ENCODE measurements at regions not wholly inside any gene's neighbourhood (a gene's known extent, or its start where the extent isn't known, plus 50 kb on each side); places are given as distances from the start of the nearest gene placed in this dataset.
"Not testable (repeated sequence)": the region's sequence is repeated elsewhere in the genome, so short reads cannot be mapped to it uniquely, and the experiment has no call there.

DNA sequence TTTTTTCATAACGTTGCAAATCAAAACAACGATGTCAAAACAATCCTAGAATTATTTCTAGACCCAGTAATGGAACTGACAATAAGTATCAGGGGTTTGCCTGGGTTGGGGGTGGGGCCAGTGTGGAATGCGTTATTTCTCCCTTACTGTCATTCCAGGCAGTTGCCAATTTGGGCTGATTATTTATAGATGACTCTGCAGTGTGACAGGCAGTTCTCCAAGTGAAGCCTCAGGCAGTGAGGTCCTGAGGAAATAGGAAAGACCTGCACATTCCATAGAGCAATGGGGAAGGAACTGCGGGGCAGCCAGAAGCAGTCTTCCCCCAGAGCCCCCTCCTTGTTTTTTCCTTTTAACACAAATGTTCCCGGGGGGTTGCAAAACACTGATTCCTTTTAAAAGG, 179.0 kb downstream of the YTHDC2 start:
- H3K9me3 Mint-ChIP-seq, result no peaks in the 10 kb centered on the region
- no peak overlapping the region for H3K27ac Mint-ChIP-seq
- no peak overlapping the region for H3K4me3 Mint-ChIP-seq
- intact Hi-C loops (cut with micrococcal nuclease), result no loop called here
- H3K36me3 Mint-ChIP-seq (ENCODE audit: low read depth), result no peaks in the 10 kb centered on the region
- H3K27me3 Mint-ChIP-seq, result peaks cover 22% of the 10 kb centered on the region
- H3K4me1 Mint-ChIP-seq (ENCODE audit: low read depth), result no peaks in the 10 kb centered on the region

DNA sequence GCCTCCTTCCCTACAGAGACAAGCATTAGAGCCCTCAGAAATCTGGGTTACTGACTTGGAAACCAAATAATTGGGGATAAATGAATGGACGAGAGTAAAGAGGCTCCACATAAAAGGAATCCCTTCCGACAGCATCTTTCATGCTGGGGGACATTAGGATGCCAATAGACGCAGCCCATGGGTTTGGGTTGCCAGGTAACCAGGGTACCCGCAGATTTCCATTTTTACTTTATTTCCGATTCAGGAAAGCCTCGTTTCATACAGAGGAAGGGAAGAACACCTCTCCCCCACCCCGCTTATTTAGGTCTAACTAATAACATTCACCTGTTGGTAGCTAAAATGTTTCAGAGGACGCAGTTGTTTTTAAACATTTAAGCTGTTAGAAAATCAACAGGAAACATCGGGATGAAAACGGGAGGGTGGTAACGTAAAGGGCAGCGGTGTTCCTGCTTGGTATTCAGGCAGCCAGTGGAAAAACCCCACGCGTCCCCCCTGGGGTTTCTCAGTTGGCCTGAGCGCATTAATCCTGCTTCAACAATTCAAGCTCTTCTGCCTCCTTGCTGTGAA, 179.5 kb downstream of the YTHDC2 start:
- Mint-ChIP-seq H3K27ac (no peak overlapping the region), H3K36me3 (ENCODE audit: low read depth) (no peaks in the 10 kb centered on the region), H3K4me1 (ENCODE audit: low read depth) (no peaks in the 10 kb centered on the region), H3K9me3 (no peaks in the 10 kb centered on the region), H3K4me3 (no peak overlapping the region), H3K27me3 (peaks cover 22% of the 10 kb centered on the region)
- intact Hi-C loops (cut with micrococcal nuclease), result no loop called here

DNA sequence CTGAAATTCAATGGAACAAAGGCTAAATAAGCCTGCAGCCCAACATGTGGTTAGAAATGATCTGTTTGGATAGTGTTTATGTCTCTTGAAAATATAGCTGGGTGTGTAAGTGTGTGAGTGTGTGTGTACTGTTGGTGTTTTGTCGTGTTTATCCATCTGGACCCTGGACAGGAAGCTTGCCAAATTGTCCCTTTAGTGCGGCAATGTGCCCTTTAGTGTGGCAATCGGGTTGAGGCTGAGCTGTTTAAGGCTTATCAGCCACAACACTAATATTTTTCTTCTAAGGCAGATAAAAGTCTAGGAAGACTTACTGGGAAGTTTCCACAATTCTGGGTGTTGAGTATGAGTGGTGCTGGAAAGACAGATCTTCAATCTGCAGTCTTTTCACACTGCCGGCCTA, 180.2 kb downstream of the YTHDC2 start:
- Mint-ChIP-seq H3K27me3 (peaks cover 22% of the 10 kb centered on the region), H3K9me3 (no peaks in the 10 kb centered on the region), H3K36me3 (ENCODE audit: low read depth) (no peaks in the 10 kb centered on the region), H3K27ac (no peak overlapping the region), H3K4me1 (ENCODE audit: low read depth) (no peaks in the 10 kb centered on the region), H3K4me3 (no peak overlapping the region)
- intact Hi-C loops (cut with micrococcal nuclease), result no loop called here

DNA sequence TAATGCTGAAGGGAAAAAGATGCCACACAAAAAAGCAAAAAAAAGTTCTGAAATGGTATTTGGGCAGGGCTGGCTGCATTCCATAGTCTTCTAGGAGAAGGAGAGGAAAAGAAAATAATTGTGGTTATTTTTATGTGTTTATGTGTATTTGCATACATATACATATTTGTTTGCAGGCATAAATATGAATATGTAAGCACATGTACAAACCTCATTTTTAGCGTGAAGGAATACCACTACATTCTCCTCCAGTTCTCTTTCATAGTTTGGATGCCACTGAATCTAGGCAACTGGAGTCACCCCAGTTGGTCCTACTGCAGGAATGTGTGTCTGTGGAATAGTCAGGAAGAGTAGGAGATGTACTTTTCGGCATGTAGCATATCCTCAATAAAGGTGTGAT, 181.1 kb downstream of the YTHDC2 start:
- intact Hi-C loops (cut with micrococcal nuclease), result no loop called here
- Mint-ChIP-seq H3K4me1 (ENCODE audit: low read depth) (no peaks in the 10 kb centered on the region), H3K36me3 (ENCODE audit: low read depth) (no peaks in the 10 kb centered on the region), H3K27me3 (peaks cover 22% of the 10 kb centered on the region), H3K27ac (no peak overlapping the region), H3K4me3 (no peak overlapping the region), H3K9me3 (no peaks in the 10 kb centered on the region)

DNA sequence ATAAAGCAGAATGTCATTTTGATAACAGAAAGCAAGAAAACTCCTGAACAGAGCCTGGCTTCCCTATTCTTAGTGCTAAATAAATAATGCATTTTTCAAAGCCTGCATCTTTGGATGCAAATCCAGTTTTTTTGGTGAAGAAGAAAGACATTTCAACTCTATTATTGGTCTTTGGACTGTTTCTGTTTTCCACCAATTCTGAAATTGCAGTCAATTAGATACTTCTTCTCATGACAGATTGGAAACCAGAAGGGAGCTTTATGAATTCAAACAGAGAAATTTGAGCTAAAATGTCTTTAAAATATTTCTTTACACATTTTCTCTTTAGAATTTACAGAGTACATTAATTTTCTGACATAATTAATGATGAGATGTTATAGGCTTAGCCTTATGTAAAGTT, 189.8 kb downstream of the YTHDC2 start:
- intact Hi-C loops (cut with micrococcal nuclease), result no loop called here
- Mint-ChIP-seq H3K9me3 (peaks cover 28% of the 10 kb centered on the region), H3K27me3 (no peaks in the 10 kb centered on the region), H3K4me1 (ENCODE audit: low read depth) (no peaks in the 10 kb centered on the region), H3K27ac (no peak overlapping the region), H3K4me3 (no peak overlapping the region), H3K36me3 (ENCODE audit: low read depth) (no peaks in the 10 kb centered on the region)

DNA sequence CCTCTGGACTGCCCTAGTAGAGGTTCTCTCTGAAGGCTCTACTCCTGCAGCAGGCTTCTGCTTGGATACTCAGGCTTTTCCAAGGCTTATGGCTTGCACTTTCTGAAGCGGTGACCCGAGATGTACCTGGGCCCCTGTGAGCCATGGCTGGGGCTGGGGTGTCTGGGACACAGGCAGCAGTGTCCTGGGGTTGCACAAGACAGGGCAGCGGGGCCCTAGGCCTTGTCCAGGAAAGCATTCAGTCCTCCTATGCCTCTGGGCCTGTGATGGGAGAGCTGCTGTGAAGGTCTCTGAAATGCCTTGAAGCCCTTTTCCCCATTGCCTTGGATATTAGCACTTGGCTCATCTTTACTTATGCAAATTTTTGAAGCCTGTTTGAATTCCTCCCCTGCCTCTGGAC, 192.2 kb downstream of the YTHDC2 start:
- Mint-ChIP-seq H3K4me3 (no peak overlapping the region), H3K4me1 (ENCODE audit: low read depth) (no peaks in the 10 kb centered on the region), H3K27ac (no peak overlapping the region), H3K27me3 (no peaks in the 10 kb centered on the region), H3K36me3 (ENCODE audit: low read depth) (no peaks in the 10 kb centered on the region), H3K9me3 (peaks cover 32% of the 10 kb centered on the region)
- intact Hi-C loops (cut with micrococcal nuclease), result no loop called here

DNA sequence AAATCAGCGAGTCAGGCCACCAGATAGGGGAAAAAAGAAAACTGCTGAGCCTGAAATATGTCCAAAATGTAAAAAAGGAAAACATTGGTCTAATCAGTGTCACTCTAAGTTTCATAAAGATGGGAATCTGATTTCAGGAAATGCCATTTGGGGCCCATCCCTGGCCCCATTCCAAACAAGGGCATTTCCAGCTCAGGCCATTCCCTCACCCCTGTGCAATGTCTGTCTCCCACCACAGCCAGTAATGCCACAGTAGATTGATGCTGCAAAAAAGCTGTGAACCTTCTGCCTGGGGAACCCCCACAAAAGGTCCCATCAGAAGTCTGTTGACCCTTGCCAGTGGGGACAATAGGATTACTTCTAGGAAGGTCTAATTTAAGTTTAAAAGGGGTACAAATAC, 199.6 kb downstream of the YTHDC2 start:
- Mint-ChIP-seq H3K4me1 (ENCODE audit: low read depth) (no peaks in the 10 kb centered on the region), H3K27me3 (no peaks in the 10 kb centered on the region), H3K9me3 (peaks cover 46% of the 10 kb centered on the region), H3K36me3 (ENCODE audit: low read depth) (no peaks in the 10 kb centered on the region), H3K4me3 (no peak overlapping the region), H3K27ac (no peak overlapping the region)
- intact Hi-C loops (cut with micrococcal nuclease), result no loop called here

DNA sequence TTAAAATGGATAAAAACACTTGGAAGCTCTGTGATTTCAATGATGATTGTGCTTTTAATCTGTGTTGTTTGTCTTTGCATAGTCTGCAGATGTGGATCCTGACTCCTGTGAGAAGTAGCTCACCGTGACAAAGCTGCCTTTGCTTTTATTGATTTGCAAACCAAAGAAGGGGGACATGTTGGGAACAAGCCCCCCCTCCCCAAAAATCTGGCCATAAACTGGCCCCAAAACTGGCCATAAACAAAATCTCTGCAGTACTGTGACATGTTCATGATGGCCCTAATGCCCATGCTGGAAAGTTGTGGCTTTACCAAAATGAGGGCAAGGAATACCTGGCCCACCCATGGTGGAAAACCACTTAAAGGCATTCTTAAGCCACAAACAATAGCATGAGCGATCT, 202.4 kb downstream of the YTHDC2 start:
- H3K4me3 Mint-ChIP-seq; H3K4me1 Mint-ChIP-seq (ENCODE audit: low read depth); H3K27ac Mint-ChIP-seq; H3K27me3 Mint-ChIP-seq; H3K36me3 Mint-ChIP-seq (ENCODE audit: low read depth); intact Hi-C loops (cut with micrococcal nuclease): not testable (repeated sequence)
- H3K9me3 Mint-ChIP-seq, result peaks cover 39% of the 10 kb centered on the region

DNA sequence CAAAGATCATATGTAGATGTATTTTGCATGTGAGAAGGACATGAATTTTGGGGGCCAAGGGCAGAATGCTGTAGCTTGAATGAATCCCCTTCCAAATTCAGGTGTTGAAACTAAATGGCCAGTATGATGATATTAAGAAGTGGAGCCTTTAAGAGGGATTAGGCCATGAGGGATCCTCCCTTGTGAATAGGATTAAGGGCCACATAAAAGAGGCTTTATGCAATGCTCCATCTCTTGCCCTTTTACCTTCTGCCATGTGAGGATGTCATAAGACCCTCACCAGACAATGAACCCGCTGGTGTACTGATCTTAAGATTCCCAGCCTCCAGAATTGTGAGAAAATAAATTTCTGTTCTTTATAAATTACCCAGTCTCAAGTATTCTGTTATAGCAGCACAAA, 206.1 kb downstream of the YTHDC2 start:
- Mint-ChIP-seq H3K27me3 (no peaks in the 10 kb centered on the region), H3K27ac (no peak overlapping the region), H3K4me1 (ENCODE audit: low read depth) (no peaks in the 10 kb centered on the region), H3K36me3 (ENCODE audit: low read depth) (no peaks in the 10 kb centered on the region), H3K9me3 (peaks cover 26% of the 10 kb centered on the region), H3K4me3 (no peak overlapping the region)
- intact Hi-C loops (cut with micrococcal nuclease), result no loop called here

DNA sequence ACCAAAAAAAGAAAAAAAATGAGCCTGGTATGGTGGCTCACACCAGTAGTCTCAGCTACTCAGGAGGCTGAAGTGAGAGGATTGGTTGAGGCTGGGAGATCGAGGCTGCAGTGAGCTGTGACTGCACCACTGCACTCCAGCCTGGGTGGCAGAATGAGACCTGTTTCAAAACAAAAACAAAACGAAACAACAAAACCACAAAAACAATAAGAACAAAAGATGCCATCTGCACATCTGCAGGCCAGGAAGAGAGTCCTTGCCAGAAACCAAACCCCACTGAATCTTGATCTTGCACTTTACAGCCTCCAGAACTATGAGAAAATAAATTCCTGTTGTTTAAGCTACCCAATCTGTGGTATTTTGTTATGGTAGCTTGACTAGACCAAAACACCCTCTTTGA, 207.7 kb downstream of the YTHDC2 start:
- H3K4me1 Mint-ChIP-seq (ENCODE audit: low read depth), result no peaks in the 10 kb centered on the region
- peaks cover 17% of the 10 kb centered on the region for H3K9me3 Mint-ChIP-seq
- no peak overlapping the region for H3K27ac Mint-ChIP-seq
- intact Hi-C loops (cut with micrococcal nuclease), result no loop called here
- no peaks in the 10 kb centered on the region for H3K36me3 Mint-ChIP-seq (ENCODE audit: low read depth)
- no peak overlapping the region for H3K4me3 Mint-ChIP-seq
- H3K27me3 Mint-ChIP-seq, result no peaks in the 10 kb centered on the region

DNA sequence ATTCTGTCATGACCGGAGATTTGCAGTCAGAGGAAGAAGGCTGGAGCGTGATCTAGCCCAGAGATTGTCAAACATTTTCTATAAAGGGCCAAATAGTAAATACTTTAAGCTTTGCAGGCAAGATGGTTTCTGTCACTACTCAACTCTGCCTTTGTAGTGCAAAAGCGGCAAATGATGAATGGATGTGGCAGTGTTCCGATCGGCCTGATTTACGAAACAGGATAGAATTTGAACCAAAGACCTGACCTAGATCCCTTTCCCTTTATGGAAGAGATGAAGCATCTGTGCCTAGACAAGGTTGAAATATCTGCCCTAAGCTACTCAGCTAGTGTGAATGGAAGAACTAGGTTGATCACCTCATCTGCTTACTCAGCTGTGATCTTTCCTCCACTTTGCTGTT, 209.5 kb downstream of the YTHDC2 start:
- peaks cover 22% of the 10 kb centered on the region for H3K9me3 Mint-ChIP-seq
- no peaks in the 10 kb centered on the region for H3K4me1 Mint-ChIP-seq (ENCODE audit: low read depth)
- no peaks in the 10 kb centered on the region for H3K36me3 Mint-ChIP-seq (ENCODE audit: low read depth)
- no peak overlapping the region for H3K27ac Mint-ChIP-seq
- no peaks in the 10 kb centered on the region for H3K27me3 Mint-ChIP-seq
- H3K4me3 Mint-ChIP-seq, result no peak overlapping the region
- intact Hi-C loops (cut with micrococcal nuclease), result no loop called here

DNA sequence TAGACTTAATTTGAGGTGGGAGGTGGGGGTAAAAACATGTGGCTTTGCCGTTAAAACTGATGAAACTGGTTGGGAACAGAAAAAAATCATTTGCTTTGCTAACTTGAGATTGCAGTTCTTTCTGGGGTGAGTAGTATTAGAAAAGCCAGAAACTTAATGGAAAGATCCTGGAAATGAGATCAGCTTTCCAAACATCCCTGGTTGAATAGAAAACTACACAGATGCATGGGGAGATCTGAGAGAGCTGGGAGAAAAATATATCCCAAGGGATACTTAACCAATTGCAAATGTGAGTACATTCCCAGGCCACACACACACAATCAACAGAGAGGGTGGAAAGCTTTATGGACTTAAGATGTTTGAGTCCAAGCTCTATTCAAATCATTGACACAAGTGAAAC, 222.3 kb downstream of the YTHDC2 start:
- H3K4me1 Mint-ChIP-seq (ENCODE audit: low read depth), result no peaks in the 10 kb centered on the region
- H3K27ac Mint-ChIP-seq, result no peak overlapping the region
- H3K9me3 Mint-ChIP-seq, result peaks cover 1% of the 10 kb centered on the region
- no peaks in the 10 kb centered on the region for H3K36me3 Mint-ChIP-seq (ENCODE audit: low read depth)
- H3K4me3 Mint-ChIP-seq, result no peak overlapping the region
- intact Hi-C loops (cut with micrococcal nuclease), result no loop called here
- no peaks in the 10 kb centered on the region for H3K27me3 Mint-ChIP-seq

DNA sequence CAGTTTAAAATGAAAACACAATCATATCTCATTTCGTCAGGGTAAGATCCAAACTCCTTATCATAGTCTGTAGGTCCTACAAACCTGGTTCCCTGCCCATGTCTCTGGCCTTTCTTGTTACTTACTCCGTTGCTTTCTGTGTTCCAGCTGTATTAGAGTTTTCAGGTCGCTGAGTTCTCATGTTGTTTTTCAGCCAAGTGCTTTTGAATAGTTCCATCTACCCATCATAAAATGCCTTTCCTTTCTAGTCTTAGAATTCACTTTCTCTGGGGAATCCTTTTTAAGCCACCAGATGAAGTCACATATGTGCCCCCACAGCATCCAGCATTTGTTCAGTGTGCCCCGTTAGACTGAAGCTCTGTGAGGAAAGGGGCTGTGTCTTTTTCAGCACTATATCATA, 228.7 kb downstream of the YTHDC2 start:
- H3K4me1 Mint-ChIP-seq (ENCODE audit: low read depth), result no peaks in the 10 kb centered on the region
- H3K27me3 Mint-ChIP-seq, result no peaks in the 10 kb centered on the region
- H3K27ac Mint-ChIP-seq, result no peak overlapping the region
- H3K9me3 Mint-ChIP-seq, result no peaks in the 10 kb centered on the region
- no peaks in the 10 kb centered on the region for H3K36me3 Mint-ChIP-seq (ENCODE audit: low read depth)
- intact Hi-C loops (cut with micrococcal nuclease), result no loop called here
- H3K4me3 Mint-ChIP-seq, result no peak overlapping the region

DNA sequence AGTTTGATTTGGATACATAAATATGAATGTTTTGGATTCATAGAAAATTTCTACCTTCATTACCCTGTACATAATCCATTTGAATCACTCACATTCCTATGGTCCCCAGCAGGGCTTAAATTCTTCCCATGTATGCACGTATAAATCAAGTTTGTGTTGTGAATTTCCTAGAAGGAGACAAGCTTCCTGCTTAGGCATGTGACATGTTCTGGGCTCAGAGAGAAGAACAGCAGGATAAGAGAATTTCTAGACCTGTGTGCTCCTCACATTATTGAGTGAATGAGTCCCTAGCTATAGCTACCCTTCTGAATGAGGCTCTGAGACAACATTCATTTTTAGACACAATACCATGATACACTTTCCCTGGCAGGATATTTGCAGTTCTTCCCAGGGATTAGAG, 229.1 kb downstream of the YTHDC2 start:
- H3K4me3 Mint-ChIP-seq, result no peak overlapping the region
- H3K36me3 Mint-ChIP-seq (ENCODE audit: low read depth), result no peaks in the 10 kb centered on the region
- no peak overlapping the region for H3K27ac Mint-ChIP-seq
- H3K4me1 Mint-ChIP-seq (ENCODE audit: low read depth), result no peaks in the 10 kb centered on the region
- H3K9me3 Mint-ChIP-seq, result no peaks in the 10 kb centered on the region
- no peaks in the 10 kb centered on the region for H3K27me3 Mint-ChIP-seq
- intact Hi-C loops (cut with micrococcal nuclease), result no loop called here

DNA sequence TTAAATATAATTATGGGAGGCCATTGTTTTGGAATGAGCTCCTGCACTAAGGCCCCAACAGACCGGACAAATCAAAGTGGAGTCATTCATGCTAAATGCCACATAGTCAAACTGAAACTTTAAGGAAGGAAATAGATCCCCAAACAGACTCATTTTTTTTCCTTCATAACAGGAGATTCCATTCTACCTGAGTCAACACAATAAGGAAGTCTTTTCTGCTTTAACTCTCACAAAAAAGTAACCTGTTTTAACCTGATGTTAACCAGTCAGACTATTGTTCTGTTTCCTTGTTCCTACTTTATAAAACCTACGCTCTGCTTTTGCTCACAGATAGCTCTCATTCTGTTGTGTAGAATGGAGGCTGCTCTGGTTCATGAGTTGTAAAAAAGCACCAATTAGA, 234.9 kb downstream of the YTHDC2 start:
- H3K27me3 Mint-ChIP-seq, result no peaks in the 10 kb centered on the region
- H3K36me3 Mint-ChIP-seq (ENCODE audit: low read depth), result no peaks in the 10 kb centered on the region
- intact Hi-C loops (cut with micrococcal nuclease), result no loop called here
- no peak overlapping the region for H3K4me3 Mint-ChIP-seq
- no peaks in the 10 kb centered on the region for H3K9me3 Mint-ChIP-seq
- H3K4me1 Mint-ChIP-seq (ENCODE audit: low read depth), result no peaks in the 10 kb centered on the region
- no peak overlapping the region for H3K27ac Mint-ChIP-seq

All from dendritic cell treated with granulocyte-macrophage colony-stimulating factor and Interleukin-4, amounts not matched to agents 40 ng/mL and 50 ng/mL, for 4 days (primary cell).